Muscle of leg (tissue), 3 donors: ENCODE measurements at regions not wholly inside any gene's neighbourhood (a gene's known extent, or its start where the extent isn't known, plus 50 kb on each side); places are given as distances from the start of the nearest gene placed in this dataset.

Experiments
- DNase-seq: peaks from one replicate; pipeline ENCODE4 v3.0.0; 2013
- H3K27ac ChIP-seq: one replicate; pipeline ENCODE4 v1.5.1; 2013; ENCODE audit warnings: mild to moderate bottlenecking, low read length, control low read depth
- H3K27me3 ChIP-seq: one replicate; pipeline ENCODE4 v1.6.1; 2013; ENCODE audit warnings: low read length; ENCODE audit not compliant: control insufficient read depth, insufficient read depth
- H3K36me3 ChIP-seq: one replicate; pipeline ENCODE4 v1.6.1; 2013; ENCODE audit warnings: low read length; ENCODE audit not compliant: control insufficient read depth, insufficient read depth
- H3K4me1 ChIP-seq: one replicate; pipeline ENCODE4 v1.6.1; 2013; ENCODE audit warnings: low read length; ENCODE audit not compliant: control insufficient read depth, insufficient read depth
- H3K4me3 ChIP-seq: one replicate; pipeline ENCODE4 v1.5.1; 2013; ENCODE audit warnings: low read length, control low read depth
- H3K9me3 ChIP-seq: replicated peaks from 2 replicates; pipeline ENCODE4 v1.6.1; 2013; ENCODE audit warnings: low read depth, low read length; ENCODE audit not compliant: control insufficient read depth
- WGBS: methylation state at CpG from one replicate; pipeline ENCODE4 v1.1.5; 2013; ENCODE audit warnings: missing lambda C conversion rate; ENCODE audit not compliant: insufficient coverage; 5-methylcytosine and 5-hydroxymethylcytosine counted together

- Histone ChIP-seq H3K27me3 (no peaks in the 10 kb centered on the region), H3K9me3 (no peaks in the 10 kb centered on the region), H3K27ac (peak overlapping the region; percentile 26), H3K4me3 (no peak overlapping the region), H3K4me1 (peaks cover 16% of the 10 kb centered on the region), H3K36me3 (no peaks in the 10 kb centered on the region)
- 23% methylated on average over 4 of the region's 8 CpGs for WGBS
- peak; percentile 60 for DNase-seq
Measured at GRCh38 chr1:58982259-58982998, 198.6 kb upstream of the JUN start.

GRCh38 chr1:58983162-58983561 is 199.3 kb upstream of the JUN start:
- WGBS, result no CpG with 5 or more reads among the region's 3 CpGs
- Histone ChIP-seq H3K27me3 (no peaks in the 10 kb centered on the region), H3K27ac (peak overlapping the region; percentile 56), H3K4me3 (no peak overlapping the region), H3K9me3 (no peaks in the 10 kb centered on the region), H3K36me3 (no peaks in the 10 kb centered on the region), H3K4me1 (peaks cover 16% of the 10 kb centered on the region)
- peak; percentile 42 for DNase-seq

- Histone ChIP-seq H3K27ac (peak overlapping the region; percentile 56), H3K27me3 (no peaks in the 10 kb centered on the region), H3K4me3 (no peak overlapping the region), H3K4me1 (peaks cover 16% of the 10 kb centered on the region), H3K36me3 (no peaks in the 10 kb centered on the region), H3K9me3 (no peaks in the 10 kb centered on the region)
- no CpG with 5 or more reads among the region's 2 CpGs for WGBS
- peak; percentile 54 for DNase-seq
Measured at GRCh38 chr1:58983633-58984245, 199.9 kb upstream of the JUN start.

- H3K4me1 ChIP-seq, result peaks cover 11% of the 10 kb centered on the region
- H3K4me3 ChIP-seq, result no peak overlapping the region
- H3K27ac ChIP-seq, result no peak overlapping the region
- no peak for DNase-seq
- WGBS, result 75% methylated on average over 3 of the region's 4 CpGs
- no peaks in the 10 kb centered on the region for H3K9me3 ChIP-seq
- H3K27me3 ChIP-seq, result no peaks in the 10 kb centered on the region
- H3K36me3 ChIP-seq, result no peaks in the 10 kb centered on the region
Measured at GRCh38 chr1:58986996-58987767, 203.3 kb upstream of the JUN start.

GRCh38 chr1:58988752-58989151 is 204.9 kb upstream of the JUN start:
- no peak for DNase-seq

GRCh38 chr1:58989845-58990244 is 206.0 kb upstream of the JUN start:
- no CpG with 5 or more reads among the region's 2 CpGs for WGBS
- no peak overlapping the region for H3K27ac ChIP-seq

More at GRCh38 chr1:58988752-58989151, 204.9 kb upstream of the JUN start:
- no peak overlapping the region for H3K27ac ChIP-seq
- H3K36me3 ChIP-seq, result no peaks in the 10 kb centered on the region
- no peaks in the 10 kb centered on the region for H3K27me3 ChIP-seq
- no peak overlapping the region for H3K4me3 ChIP-seq
- H3K9me3 ChIP-seq, result no peaks in the 10 kb centered on the region
- peaks cover under 1% of the 10 kb centered on the region for H3K4me1 ChIP-seq

GRCh38 chr1:58991305-58991704 is 207.5 kb upstream of the JUN start:
- no peak overlapping the region for H3K4me3 ChIP-seq
- no peaks in the 10 kb centered on the region for H3K36me3 ChIP-seq
- 47% methylated on average over 1 of the region's 1 CpG for WGBS
- no peak overlapping the region for H3K27ac ChIP-seq
- H3K27me3 ChIP-seq, result no peaks in the 10 kb centered on the region
- H3K4me1 ChIP-seq, result peaks cover 2% of the 10 kb centered on the region
- no peaks in the 10 kb centered on the region for H3K9me3 ChIP-seq
- no peak for DNase-seq

More at GRCh38 chr1:58989845-58990244, 206.0 kb upstream of the JUN start:
- Histone ChIP-seq H3K4me3 (no peak overlapping the region), H3K36me3 (no peaks in the 10 kb centered on the region), H3K27me3 (no peaks in the 10 kb centered on the region), H3K9me3 (no peaks in the 10 kb centered on the region), H3K4me1 (no peaks in the 10 kb centered on the region)
- no peak for DNase-seq

GRCh38 chr1:58992643-58993042 is 208.8 kb upstream of the JUN start:
- Histone ChIP-seq H3K27me3 (no peaks in the 10 kb centered on the region), H3K4me1 (peaks cover 2% of the 10 kb centered on the region), H3K9me3 (no peaks in the 10 kb centered on the region), H3K27ac (no peak overlapping the region), H3K36me3 (no peaks in the 10 kb centered on the region), H3K4me3 (no peak overlapping the region)
- DNase-seq, result no peak
- no CpG with 5 or more reads among the region's 2 CpGs for WGBS

GRCh38 chr1:58993403-58993802 is 209.6 kb upstream of the JUN start:
- DNase-seq, result no peak
- peaks cover 2% of the 10 kb centered on the region for H3K4me1 ChIP-seq
- H3K4me3 ChIP-seq, result no peak overlapping the region
- H3K27me3 ChIP-seq, result no peaks in the 10 kb centered on the region
- H3K27ac ChIP-seq, result no peak overlapping the region
- WGBS, result 90% methylated on average over 3 of the region's 3 CpGs
- no peaks in the 10 kb centered on the region for H3K36me3 ChIP-seq
- H3K9me3 ChIP-seq, result no peaks in the 10 kb centered on the region

GRCh38 chr1:58994664-58995063 is 210.8 kb upstream of the JUN start:
- H3K27ac ChIP-seq, result no peak overlapping the region
- no peaks in the 10 kb centered on the region for H3K9me3 ChIP-seq
- H3K27me3 ChIP-seq, result no peaks in the 10 kb centered on the region
- H3K4me3 ChIP-seq, result no peak overlapping the region
- 15% methylated on average over 1 of the region's 2 CpGs for WGBS
- H3K4me1 ChIP-seq, result peaks cover 2% of the 10 kb centered on the region
- no peaks in the 10 kb centered on the region for H3K36me3 ChIP-seq
- DNase-seq, result peak; percentile 35
